ENCODE measurements at regions not wholly inside any gene's neighbourhood (a gene's known extent, or its start where the extent isn't known, plus 50 kb on each side); places are given as distances from the start of the nearest gene placed in this dataset.

DNA sequence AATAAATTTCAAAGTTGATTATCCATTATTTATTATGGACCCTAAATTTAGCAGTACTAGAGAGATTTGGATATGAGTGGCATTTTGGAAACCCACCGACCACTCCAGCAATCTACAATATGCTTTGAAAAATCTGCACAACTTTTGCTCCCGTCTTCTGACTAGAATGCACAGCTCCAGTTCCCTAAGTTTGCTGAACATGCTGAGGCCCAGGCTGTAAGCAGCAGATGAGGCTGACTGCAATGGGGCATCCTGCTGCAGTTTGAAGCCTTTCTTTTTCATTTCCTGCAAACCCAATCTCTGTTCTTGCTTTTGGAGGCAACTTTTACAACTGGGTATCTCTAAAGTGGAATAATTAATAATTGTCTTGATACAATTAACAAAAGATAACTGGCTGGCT, 405.8 kb downstream of the ATP23 start:
- TF ChIP-seq, protein P1, sequence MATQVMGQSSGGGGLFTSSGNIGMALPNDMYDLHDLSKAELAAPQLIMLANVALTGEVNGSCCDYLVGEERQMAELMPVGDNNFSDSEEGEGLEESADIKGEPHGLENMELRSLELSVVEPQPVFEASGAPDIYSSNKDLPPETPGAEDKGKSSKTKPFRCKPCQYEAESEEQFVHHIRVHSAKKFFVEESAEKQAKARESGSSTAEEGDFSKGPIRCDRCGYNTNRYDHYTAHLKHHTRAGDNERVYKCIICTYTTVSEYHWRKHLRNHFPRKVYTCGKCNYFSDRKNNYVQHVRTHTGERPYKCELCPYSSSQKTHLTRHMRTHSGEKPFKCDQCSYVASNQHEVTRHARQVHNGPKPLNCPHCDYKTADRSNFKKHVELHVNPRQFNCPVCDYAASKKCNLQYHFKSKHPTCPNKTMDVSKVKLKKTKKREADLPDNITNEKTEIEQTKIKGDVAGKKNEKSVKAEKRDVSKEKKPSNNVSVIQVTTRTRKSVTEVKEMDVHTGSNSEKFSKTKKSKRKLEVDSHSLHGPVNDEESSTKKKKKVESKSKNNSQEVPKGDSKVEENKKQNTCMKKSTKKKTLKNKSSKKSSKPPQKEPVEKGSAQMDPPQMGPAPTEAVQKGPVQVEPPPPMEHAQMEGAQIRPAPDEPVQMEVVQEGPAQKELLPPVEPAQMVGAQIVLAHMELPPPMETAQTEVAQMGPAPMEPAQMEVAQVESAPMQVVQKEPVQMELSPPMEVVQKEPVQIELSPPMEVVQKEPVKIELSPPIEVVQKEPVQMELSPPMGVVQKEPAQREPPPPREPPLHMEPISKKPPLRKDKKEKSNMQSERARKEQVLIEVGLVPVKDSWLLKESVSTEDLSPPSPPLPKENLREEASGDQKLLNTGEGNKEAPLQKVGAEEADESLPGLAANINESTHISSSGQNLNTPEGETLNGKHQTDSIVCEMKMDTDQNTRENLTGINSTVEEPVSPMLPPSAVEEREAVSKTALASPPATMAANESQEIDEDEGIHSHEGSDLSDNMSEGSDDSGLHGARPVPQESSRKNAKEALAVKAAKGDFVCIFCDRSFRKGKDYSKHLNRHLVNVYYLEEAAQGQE (IDR thresholded peaks at IDR 0.05; ENCODE audit: low read depth) = no peak
- TF ChIP-seq, protein P2, sequence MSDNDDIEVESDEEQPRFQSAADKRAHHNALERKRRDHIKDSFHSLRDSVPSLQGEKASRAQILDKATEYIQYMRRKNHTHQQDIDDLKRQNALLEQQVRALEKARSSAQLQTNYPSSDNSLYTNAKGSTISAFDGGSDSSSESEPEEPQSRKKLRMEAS (IDR thresholded peaks at IDR 0.05) = no peak

All from Ishikawa (cell line).